Caco-2 (cell line): ENCODE measurements at regions not wholly inside any gene's neighbourhood (a gene's known extent, or its start where the extent isn't known, plus 50 kb on each side); places are given as distances from the start of the nearest gene placed in this dataset.

Experiments used
- BruUV-seq: library from RNA; stranded (reverse); fragments of 400-500 nt; replicated peaks from 2 replicates; lab custom pipeline; 2021; lab: Mats Ljungman, UMichigan
- CTCF ChIA-PET: fragments of 300-600 bp; sonication (Branson Sonifier 250); formaldehyde crosslinking; loops from one replicate; lab custom pipeline; 2022; ENCODE audit warnings: antibody characterized with exemption; lab: Charles Lee
- POLR2A ChIA-PET: fragments of 300-600 bp; sonication (Branson Sonifier 250); formaldehyde crosslinking; loops from one replicate; lab custom pipeline; 2022; ENCODE audit warnings: antibody characterized with exemption; lab: Charles Lee
- DNase-seq, 2 experiments: peaks; one replicate each; pipeline versions ENCODE4 v3.0.0 to v3.0.0-alpha.2; 2020 to 2022
- H3K27me3 ChIP-seq: replicated peaks from 2 replicates; pipeline ENCODE4 v1.6.0; 2011; ENCODE audit warnings: low read length; ENCODE audit not compliant: control insufficient read depth, insufficient read depth
- H3K36me3 ChIP-seq: 2 replicates; pipeline ENCODE4 v1.5.1; 2011; ENCODE audit warnings: low read length; ENCODE audit not compliant: control insufficient read depth, insufficient read depth
- H3K4me1 ChIP-seq: fragments of 250-450 bp; sonication (Bioruptor Pico); 2 replicates; pipeline ENCODE4 v1.5.1; 2020; ENCODE audit warnings: mild to moderate bottlenecking
- H3K4me3 ChIP-seq: 2 replicates; pipeline ENCODE4 v1.5.1; 2011; ENCODE audit warnings: low read depth, mild to moderate bottlenecking, control low read depth, low read length
- H3K9me3 ChIP-seq: fragments of 250-450 bp; sonication (Bioruptor Pico); 2 replicates; pipeline ENCODE4 v1.5.1; 2020; ENCODE audit warnings: mild to moderate bottlenecking, moderate library complexity
- H3K27ac Mint-ChIP-seq: one replicate; pipeline ENCODE4 v1.8.0; 2022; ENCODE audit warnings: mixed read lengths; ENCODE audit not compliant: unreplicated experiment
- H3K27me3 Mint-ChIP-seq: one replicate; pipeline ENCODE4 v1.8.0; 2022; ENCODE audit warnings: mixed read lengths; ENCODE audit not compliant: insufficient read depth, unreplicated experiment
- H3K36me3 Mint-ChIP-seq: one replicate; pipeline ENCODE4 v1.8.0; 2022; ENCODE audit warnings: mild to moderate bottlenecking, mixed read lengths; ENCODE audit not compliant: insufficient read depth, unreplicated experiment
- H3K4me1 Mint-ChIP-seq: one replicate; pipeline ENCODE4 v1.8.0; 2022; ENCODE audit warnings: low read depth, mixed read lengths; ENCODE audit not compliant: unreplicated experiment
- H3K4me3 Mint-ChIP-seq: one replicate; pipeline ENCODE4 v1.8.0; 2022; ENCODE audit warnings: mild to moderate bottlenecking, moderate library complexity, mixed read lengths; ENCODE audit not compliant: unreplicated experiment
- H3K9me3 Mint-ChIP-seq: one replicate; pipeline ENCODE4 v1.8.0; 2022; ENCODE audit warnings: mixed read lengths; ENCODE audit not compliant: unreplicated experiment
- CTCF ChIP-seq, 2 experiments: fragments of 200-600 bp in 1 of 2; IDR thresholded peaks; 1 replicate in 1 of 2; 2 replicates in 1 of 2; pipeline versions ENCODE4 v1.5.1 to v1.8.0; 2011 to 2022; ENCODE audit warnings: antibody characterized with exemption in 1 of 2, control low read depth in 1 of 2, inconsistent platforms in 1 of 2, low read depth in 1 of 2, low read length in 1 of 2, mild to moderate bottlenecking in 1 of 2, moderate library complexity in 1 of 2; ENCODE audit not compliant: insufficient read depth in 1 of 2, severe bottlenecking in 1 of 2, unreplicated experiment in 1 of 2
- intact Hi-C: fragments of 100-400 bp; cut with micrococcal nuclease; formaldehyde crosslinking; loops from one replicate; pipeline ENCODE4 v1.10.0; 2022; ENCODE audit not compliant: unreplicated experiment

- no peak for TF ChIP-seq CTCF (IDR thresholded peaks at IDR 0.05; ENCODE audit: insufficient read depth in 1 of 2, low read depth in 1 of 2, low read length in 1 of 2, severe bottlenecking in 1 of 2, unreplicated experiment in 1 of 2)
- CTCF ChIA-PET, result no interaction called here
- H3K4me1 Mint-ChIP-seq, result peaks cover 24% of the 10 kb centered on the region
Measured at GRCh38 chr12:68479896-68480291, 130.8 kb upstream of the RAP1B start.

GRCh38 chr12:68480526-68480925 is 130.2 kb upstream of the RAP1B start:
- intact Hi-C loops, result no loop called here
- ChIA-PET POLR2A (no interaction called here), CTCF (no interaction called here)
- Mint-ChIP-seq H3K9me3 (no peaks in the 10 kb centered on the region), H3K4me3 (no peak overlapping the region), H3K4me1 (peaks cover 24% of the 10 kb centered on the region), H3K27ac (no peak overlapping the region), H3K27me3 (no peaks in the 10 kb centered on the region), H3K36me3 (no peaks in the 10 kb centered on the region)
- H3K27me3 ChIP-seq, result no peaks in the 10 kb centered on the region
- peaks cover 7% of the 10 kb centered on the region; the same call in 1 of the 2 replicates for H3K9me3 ChIP-seq
- no peak for TF ChIP-seq CTCF (IDR thresholded peaks at IDR 0.05; ENCODE audit: insufficient read depth in 1 of 2, low read depth in 1 of 2, low read length in 1 of 2, severe bottlenecking in 1 of 2, unreplicated experiment in 1 of 2)
- H3K4me1 ChIP-seq, result no peaks in the 10 kb centered on the region
- no peak for DNase-seq
- no peaks in the 10 kb centered on the region for H3K36me3 ChIP-seq
- no peak overlapping the region for H3K4me3 ChIP-seq
- BruUV-seq, result no TSS peak

More at GRCh38 chr12:68479896-68480291, 130.8 kb upstream of the RAP1B start:
- Histone ChIP-seq H3K4me1 (no peaks in the 10 kb centered on the region), H3K36me3 (no peaks in the 10 kb centered on the region), H3K4me3 (no peak overlapping the region), H3K27me3 (no peaks in the 10 kb centered on the region), H3K9me3 (peaks cover 7% of the 10 kb centered on the region; the same call in 1 of the 2 replicates)
- POLR2A ChIA-PET, result no interaction called here
- no peaks in the 10 kb centered on the region for H3K36me3 Mint-ChIP-seq
- BruUV-seq, result no TSS peak
- H3K27me3 Mint-ChIP-seq, result no peaks in the 10 kb centered on the region
- no peaks in the 10 kb centered on the region for H3K9me3 Mint-ChIP-seq
- no peak for DNase-seq
- H3K27ac Mint-ChIP-seq, result no peak overlapping the region
- intact Hi-C loops, result no loop called here
- no peak overlapping the region for H3K4me3 Mint-ChIP-seq

- CTCF ChIA-PET, result no interaction called here
- Histone ChIP-seq H3K36me3 (no peaks in the 10 kb centered on the region), H3K9me3 (peaks cover 7% of the 10 kb centered on the region; the same call in 1 of the 2 replicates), H3K4me1 (no peaks in the 10 kb centered on the region), H3K27me3 (no peaks in the 10 kb centered on the region), H3K4me3 (no peak overlapping the region)
- POLR2A ChIA-PET, result no interaction called here
- Mint-ChIP-seq H3K27me3 (no peaks in the 10 kb centered on the region), H3K4me3 (no peak overlapping the region), H3K36me3 (no peaks in the 10 kb centered on the region), H3K9me3 (no peaks in the 10 kb centered on the region), H3K27ac (no peak overlapping the region), H3K4me1 (peaks cover 24% of the 10 kb centered on the region)
- intact Hi-C loops, result no loop called here
- no TSS peak for BruUV-seq
- DNase-seq, result no peak
- no peak for TF ChIP-seq CTCF (IDR thresholded peaks at IDR 0.05; ENCODE audit: insufficient read depth in 1 of 2, low read depth in 1 of 2, low read length in 1 of 2, severe bottlenecking in 1 of 2, unreplicated experiment in 1 of 2)
Measured at GRCh38 chr12:68481181-68481941, 129.3 kb upstream of the RAP1B start.
